WTC11 (cell line): ENCODE measurements at regions not wholly inside any gene's neighbourhood (a gene's known extent, or its start where the extent isn't known, plus 50 kb on each side); places are given as distances from the start of the nearest gene placed in this dataset.

Experiments used
- ATAC-seq: fragments of 200-7000 bp; cut with Tn5 transposase; 2 replicates; pipeline ENCODE4 v1.10.0; 2021; ENCODE audit warnings: mild to moderate bottlenecking, moderate library complexity
- CTCF ChIA-PET: fragments of 300-600 bp; sonication (Branson Sonifier 250); formaldehyde crosslinking; loops from one replicate; lab custom pipeline; 2021; ENCODE audit warnings: antibody characterized with exemption; lab: Charles Lee
- POLR2A ChIA-PET: fragments of 350-600 bp; sonication (Branson Sonifier 250); formaldehyde crosslinking; loops from one replicate; lab custom pipeline; 2021; ENCODE audit warnings: antibody characterized with exemption; lab: Charles Lee
- DNase-seq: peaks from one replicate; pipeline ENCODE4 v3.0.0; 2021; ENCODE audit warnings: low spot score
- H3K27ac Mint-ChIP-seq: 2 replicates; pipeline ENCODE4 v1.8.0; 2021; ENCODE audit warnings: mixed read lengths
- H3K27me3 Mint-ChIP-seq: 2 replicates; pipeline ENCODE4 v1.8.0; 2021; ENCODE audit warnings: low read depth, mild to moderate bottlenecking, moderate library complexity, mixed read lengths
- H3K36me3 Mint-ChIP-seq: 2 replicates; pipeline ENCODE4 v1.8.0; 2021; ENCODE audit warnings: mixed read lengths
- H3K4me1 Mint-ChIP-seq: 2 replicates; pipeline ENCODE4 v1.8.0; 2022; ENCODE audit warnings: mixed read lengths
- H3K4me3 Mint-ChIP-seq: 2 replicates; pipeline ENCODE4 v1.8.0; 2021; ENCODE audit warnings: mild to moderate bottlenecking, moderate library complexity, mixed read lengths
- H3K9me3 Mint-ChIP-seq: 2 replicates; pipeline ENCODE4 v1.8.0; 2021; ENCODE audit warnings: mixed read lengths
- ATF1 ChIP-seq: sonication (generic); formaldehyde crosslinking; IDR thresholded peaks from 2 replicates; pipeline ENCODE4 v1.8.1; 2023; ENCODE audit warnings: mild to moderate bottlenecking, moderate library complexity, missing genetic modification reagents
- CBFB ChIP-seq: sonication (generic); formaldehyde crosslinking; IDR thresholded peaks from 2 replicates; pipeline ENCODE4 v1.8.1; 2022; ENCODE audit warnings: mild to moderate bottlenecking, low read depth, missing genetic modification reagents
- FOXK1 ChIP-seq: sonication (generic); formaldehyde crosslinking; IDR thresholded peaks from 2 replicates; pipeline ENCODE4 v1.8.0; 2022; ENCODE audit warnings: mild to moderate bottlenecking, moderate library complexity, missing genetic modification reagents
- IRF2 ChIP-seq: sonication (generic); formaldehyde crosslinking; IDR thresholded peaks from 2 replicates; pipeline ENCODE4 v1.8.0; 2022; ENCODE audit warnings: low read depth, missing genetic modification reagents, borderline replicate concordance
- MXD4 ChIP-seq: fragments of 250-450 bp; sonication (Bioruptor Pico); IDR thresholded peaks from 2 replicates; pipeline ENCODE4 v1.8.0; 2021; ENCODE audit warnings: mild to moderate bottlenecking, moderate library complexity, borderline replicate concordance
- NFYB ChIP-seq: sonication (generic); formaldehyde crosslinking; conservative IDR thresholded peaks from 2 replicates; pipeline ENCODE4 v1.8.0; 2022; ENCODE audit warnings: low read depth, missing genetic modification reagents
- NR1H2 ChIP-seq: sonication (generic); formaldehyde crosslinking; IDR thresholded peaks from 2 replicates; pipeline ENCODE4 v1.9.0; 2021; ENCODE audit warnings: mild to moderate bottlenecking, moderate library complexity, missing genetic modification reagents
- PRRX2 ChIP-seq: fragments of 250-450 bp; sonication (Bioruptor Pico); IDR thresholded peaks from 2 replicates; pipeline ENCODE4 v1.8.0; 2021; ENCODE audit warnings: mild to moderate bottlenecking
- RORB ChIP-seq: fragments of 250-450 bp; sonication (Bioruptor Pico); IDR thresholded peaks from 2 replicates; pipeline ENCODE4 v1.9.0; 2021; ENCODE audit warnings: mild to moderate bottlenecking
- TEAD1 ChIP-seq: sonication (generic); formaldehyde crosslinking; IDR thresholded peaks from 2 replicates; pipeline ENCODE4 v1.8.0; 2022; ENCODE audit warnings: mild to moderate bottlenecking, missing genetic modification reagents
- ZNF317 ChIP-seq: sonication (generic); formaldehyde crosslinking; IDR thresholded peaks from 2 replicates; pipeline ENCODE4 v1.8.1; 2023; ENCODE audit warnings: low read depth, mild to moderate bottlenecking, moderate library complexity, missing genetic modification reagents, borderline replicate concordance
- TF ChIP-seq, protein P1 (sequence below): sonication (generic); formaldehyde crosslinking; IDR thresholded peaks from 2 replicates; pipeline ENCODE4 v1.8.1; 2023; ENCODE audit warnings: mild to moderate bottlenecking, missing genetic modification reagents
- TF ChIP-seq, protein P2 (sequence below): sonication (generic); formaldehyde crosslinking; IDR thresholded peaks from 2 replicates; pipeline ENCODE4 v1.8.0; 2022; ENCODE audit warnings: mild to moderate bottlenecking, missing genetic modification reagents
- TF ChIP-seq, protein P3 (sequence below): sonication (generic); formaldehyde crosslinking; IDR thresholded peaks from 2 replicates; pipeline ENCODE4 v1.8.1; 2023; ENCODE audit warnings: mild to moderate bottlenecking, moderate library complexity, missing genetic modification reagents
- TF ChIP-seq, protein P4 (sequence below): sonication (generic); formaldehyde crosslinking; IDR thresholded peaks from 2 replicates; pipeline ENCODE4 v1.8.1; 2023; ENCODE audit warnings: mild to moderate bottlenecking, missing genetic modification reagents
- TF ChIP-seq, protein P5 (sequence below): sonication (generic); formaldehyde crosslinking; IDR thresholded peaks from 2 replicates; pipeline ENCODE4 v1.8.1; 2022; ENCODE audit warnings: missing genetic modification reagents, borderline replicate concordance
- TF ChIP-seq, protein P6 (sequence below): sonication (generic); formaldehyde crosslinking; conservative IDR thresholded peaks from 2 replicates; pipeline ENCODE4 v1.8.1; 2022; ENCODE audit warnings: mild to moderate bottlenecking, missing genetic modification reagents
- TF ChIP-seq, protein P7 (sequence below): fragments of 250-450 bp; sonication (Bioruptor Pico); IDR thresholded peaks from 2 replicates; pipeline ENCODE4 v1.9.0; 2021; ENCODE audit warnings: mild to moderate bottlenecking
- TF ChIP-seq, protein P8 (sequence below): fragments of 250-450 bp; sonication (Bioruptor Pico); IDR thresholded peaks from 2 replicates; pipeline ENCODE4 v1.9.0; 2021; ENCODE audit warnings: mild to moderate bottlenecking, borderline replicate concordance
- TF ChIP-seq, protein P9 (sequence below): sonication (generic); formaldehyde crosslinking; IDR thresholded peaks from 2 replicates; pipeline ENCODE4 v1.8.1; 2022; ENCODE audit warnings: mild to moderate bottlenecking, missing genetic modification reagents, moderate library complexity, borderline replicate concordance

DNA sequence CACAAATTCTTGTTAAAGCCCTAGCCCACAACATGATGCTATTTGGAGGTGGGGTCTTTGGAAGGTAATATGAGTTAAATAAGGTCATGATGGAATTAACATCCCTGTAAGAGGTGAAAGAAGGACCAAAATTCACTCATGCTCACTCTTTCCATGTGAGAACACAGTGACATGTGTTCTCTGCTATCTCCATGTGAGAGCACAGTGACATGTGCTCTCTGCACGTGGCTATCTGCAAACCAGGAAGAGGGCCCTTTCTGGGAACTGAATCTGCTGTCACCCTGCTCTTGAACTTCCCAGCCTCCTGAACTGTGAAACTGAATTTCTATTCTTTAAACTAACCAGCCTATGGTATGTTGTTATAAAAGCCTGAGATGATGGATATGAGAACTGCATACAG lies 1159.4 kb upstream of the ADGRB3 start (continued):
- TF ChIP-seq, protein P1, sequence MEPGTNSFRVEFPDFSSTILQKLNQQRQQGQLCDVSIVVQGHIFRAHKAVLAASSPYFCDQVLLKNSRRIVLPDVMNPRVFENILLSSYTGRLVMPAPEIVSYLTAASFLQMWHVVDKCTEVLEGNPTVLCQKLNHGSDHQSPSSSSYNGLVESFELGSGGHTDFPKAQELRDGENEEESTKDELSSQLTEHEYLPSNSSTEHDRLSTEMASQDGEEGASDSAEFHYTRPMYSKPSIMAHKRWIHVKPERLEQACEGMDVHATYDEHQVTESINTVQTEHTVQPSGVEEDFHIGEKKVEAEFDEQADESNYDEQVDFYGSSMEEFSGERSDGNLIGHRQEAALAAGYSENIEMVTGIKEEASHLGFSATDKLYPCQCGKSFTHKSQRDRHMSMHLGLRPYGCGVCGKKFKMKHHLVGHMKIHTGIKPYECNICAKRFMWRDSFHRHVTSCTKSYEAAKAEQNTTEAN (CRISPR knock-in tag): no peak
- no peak for TF ChIP-seq RORB (CRISPR knock-in tag)
- no peak for TF ChIP-seq IRF2 (CRISPR knock-in tag)
- TF ChIP-seq, protein P2, sequence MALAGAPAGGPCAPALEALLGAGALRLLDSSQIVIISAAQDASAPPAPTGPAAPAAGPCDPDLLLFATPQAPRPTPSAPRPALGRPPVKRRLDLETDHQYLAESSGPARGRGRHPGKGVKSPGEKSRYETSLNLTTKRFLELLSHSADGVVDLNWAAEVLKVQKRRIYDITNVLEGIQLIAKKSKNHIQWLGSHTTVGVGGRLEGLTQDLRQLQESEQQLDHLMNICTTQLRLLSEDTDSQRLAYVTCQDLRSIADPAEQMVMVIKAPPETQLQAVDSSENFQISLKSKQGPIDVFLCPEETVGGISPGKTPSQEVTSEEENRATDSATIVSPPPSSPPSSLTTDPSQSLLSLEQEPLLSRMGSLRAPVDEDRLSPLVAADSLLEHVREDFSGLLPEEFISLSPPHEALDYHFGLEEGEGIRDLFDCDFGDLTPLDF (CRISPR knock-in tag): no peak
- TF ChIP-seq ATF1 (CRISPR knock-in tag): no peak
- no peak for TF ChIP-seq CBFB (CRISPR knock-in tag)
- TF ChIP-seq, protein P3, sequence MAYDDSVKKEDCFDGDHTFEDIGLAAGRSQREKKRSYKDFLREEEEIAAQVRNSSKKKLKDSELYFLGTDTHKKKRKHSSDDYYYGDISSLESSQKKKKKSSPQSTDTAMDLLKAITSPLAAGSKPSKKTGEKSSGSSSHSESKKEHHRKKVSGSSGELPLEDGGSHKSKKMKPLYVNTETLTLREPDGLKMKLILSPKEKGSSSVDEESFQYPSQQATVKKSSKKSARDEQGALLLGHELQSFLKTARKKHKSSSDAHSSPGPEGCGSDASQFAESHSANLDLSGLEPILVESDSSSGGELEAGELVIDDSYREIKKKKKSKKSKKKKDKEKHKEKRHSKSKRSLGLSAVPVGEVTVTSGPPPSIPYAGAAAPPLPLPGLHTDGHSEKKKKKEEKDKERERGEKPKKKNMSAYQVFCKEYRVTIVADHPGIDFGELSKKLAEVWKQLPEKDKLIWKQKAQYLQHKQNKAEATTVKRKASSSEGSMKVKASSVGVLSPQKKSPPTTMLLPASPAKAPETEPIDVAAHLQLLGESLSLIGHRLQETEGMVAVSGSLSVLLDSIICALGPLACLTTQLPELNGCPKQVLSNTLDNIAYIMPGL (CRISPR knock-in tag): no peak
- TF ChIP-seq, protein P4, sequence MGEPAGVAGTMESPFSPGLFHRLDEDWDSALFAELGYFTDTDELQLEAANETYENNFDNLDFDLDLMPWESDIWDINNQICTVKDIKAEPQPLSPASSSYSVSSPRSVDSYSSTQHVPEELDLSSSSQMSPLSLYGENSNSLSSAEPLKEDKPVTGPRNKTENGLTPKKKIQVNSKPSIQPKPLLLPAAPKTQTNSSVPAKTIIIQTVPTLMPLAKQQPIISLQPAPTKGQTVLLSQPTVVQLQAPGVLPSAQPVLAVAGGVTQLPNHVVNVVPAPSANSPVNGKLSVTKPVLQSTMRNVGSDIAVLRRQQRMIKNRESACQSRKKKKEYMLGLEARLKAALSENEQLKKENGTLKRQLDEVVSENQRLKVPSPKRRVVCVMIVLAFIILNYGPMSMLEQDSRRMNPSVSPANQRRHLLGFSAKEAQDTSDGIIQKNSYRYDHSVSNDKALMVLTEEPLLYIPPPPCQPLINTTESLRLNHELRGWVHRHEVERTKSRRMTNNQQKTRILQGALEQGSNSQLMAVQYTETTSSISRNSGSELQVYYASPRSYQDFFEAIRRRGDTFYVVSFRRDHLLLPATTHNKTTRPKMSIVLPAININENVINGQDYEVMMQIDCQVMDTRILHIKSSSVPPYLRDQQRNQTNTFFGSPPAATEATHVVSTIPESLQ (CRISPR knock-in tag): no peak
- no peak for TF ChIP-seq NFYB (CRISPR knock-in tag)
- TF ChIP-seq, protein P5, sequence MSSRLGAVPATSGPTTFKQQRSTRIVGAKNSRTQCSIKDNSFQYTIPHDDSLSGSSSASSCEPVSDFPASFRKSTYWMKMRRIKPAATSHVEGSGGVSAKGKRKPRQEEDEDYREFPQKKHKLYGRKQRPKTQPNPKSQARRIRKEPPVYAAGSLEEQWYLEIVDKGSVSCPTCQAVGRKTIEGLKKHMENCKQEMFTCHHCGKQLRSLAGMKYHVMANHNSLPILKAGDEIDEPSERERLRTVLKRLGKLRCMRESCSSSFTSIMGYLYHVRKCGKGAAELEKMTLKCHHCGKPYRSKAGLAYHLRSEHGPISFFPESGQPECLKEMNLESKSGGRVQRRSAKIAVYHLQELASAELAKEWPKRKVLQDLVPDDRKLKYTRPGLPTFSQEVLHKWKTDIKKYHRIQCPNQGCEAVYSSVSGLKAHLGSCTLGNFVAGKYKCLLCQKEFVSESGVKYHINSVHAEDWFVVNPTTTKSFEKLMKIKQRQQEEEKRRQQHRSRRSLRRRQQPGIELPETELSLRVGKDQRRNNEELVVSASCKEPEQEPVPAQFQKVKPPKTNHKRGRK (CRISPR knock-in tag): no peak

DNA sequence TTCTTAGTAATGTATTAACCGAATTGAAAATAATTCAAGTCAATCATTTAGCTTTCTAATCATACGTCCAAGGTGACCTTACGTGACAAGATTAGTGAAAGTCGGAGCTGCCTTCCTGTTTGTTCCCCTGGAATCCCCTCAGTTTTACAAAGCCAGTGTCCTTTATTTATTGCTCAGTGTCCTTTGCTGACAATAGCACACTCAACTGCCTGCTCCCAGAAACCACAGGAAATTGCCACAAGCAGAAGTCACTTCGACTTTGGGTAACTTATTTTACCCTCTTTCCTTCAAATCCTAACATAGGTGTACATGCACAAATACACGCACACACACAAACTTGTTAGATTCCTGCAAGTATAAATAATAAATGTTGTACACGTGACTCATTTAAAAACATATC lies 1167.7 kb upstream of the ADGRB3 start:
- ChIA-PET POLR2A (no interaction called here), CTCF (no interaction called here)
- H3K4me1 Mint-ChIP-seq: no peaks in the 10 kb centered on the region
- H3K9me3 Mint-ChIP-seq: peaks cover 33% of the 10 kb centered on the region
- no peak overlapping the region for H3K27ac Mint-ChIP-seq
- DNase-seq (no peak), ATAC-seq (no peak)
- no peaks in the 10 kb centered on the region; the same call in 1 of the 2 replicates for H3K27me3 Mint-ChIP-seq
- peaks cover 5% of the 10 kb centered on the region for H3K36me3 Mint-ChIP-seq
- H3K4me3 Mint-ChIP-seq: no peak overlapping the region
- TF ChIP-seq, protein P6, sequence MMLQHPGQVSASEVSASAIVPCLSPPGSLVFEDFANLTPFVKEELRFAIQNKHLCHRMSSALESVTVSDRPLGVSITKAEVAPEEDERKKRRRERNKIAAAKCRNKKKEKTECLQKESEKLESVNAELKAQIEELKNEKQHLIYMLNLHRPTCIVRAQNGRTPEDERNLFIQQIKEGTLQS (CRISPR knock-in tag): no peak
- TF ChIP-seq FOXK1 (CRISPR knock-in tag) (no peak), TEAD1 (no peak), NR1H2 (CRISPR knock-in tag) (no peak), MXD4 (CRISPR knock-in tag) (no peak), ZNF317 (CRISPR knock-in tag) (no peak), PRRX2 (CRISPR knock-in tag) (no peak)
- TF ChIP-seq, protein P7, sequence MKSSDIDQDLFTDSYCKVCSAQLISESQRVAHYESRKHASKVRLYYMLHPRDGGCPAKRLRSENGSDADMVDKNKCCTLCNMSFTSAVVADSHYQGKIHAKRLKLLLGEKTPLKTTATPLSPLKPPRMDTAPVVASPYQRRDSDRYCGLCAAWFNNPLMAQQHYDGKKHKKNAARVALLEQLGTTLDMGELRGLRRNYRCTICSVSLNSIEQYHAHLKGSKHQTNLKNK (CRISPR knock-in tag): no peak
- TF ChIP-seq, protein P8, sequence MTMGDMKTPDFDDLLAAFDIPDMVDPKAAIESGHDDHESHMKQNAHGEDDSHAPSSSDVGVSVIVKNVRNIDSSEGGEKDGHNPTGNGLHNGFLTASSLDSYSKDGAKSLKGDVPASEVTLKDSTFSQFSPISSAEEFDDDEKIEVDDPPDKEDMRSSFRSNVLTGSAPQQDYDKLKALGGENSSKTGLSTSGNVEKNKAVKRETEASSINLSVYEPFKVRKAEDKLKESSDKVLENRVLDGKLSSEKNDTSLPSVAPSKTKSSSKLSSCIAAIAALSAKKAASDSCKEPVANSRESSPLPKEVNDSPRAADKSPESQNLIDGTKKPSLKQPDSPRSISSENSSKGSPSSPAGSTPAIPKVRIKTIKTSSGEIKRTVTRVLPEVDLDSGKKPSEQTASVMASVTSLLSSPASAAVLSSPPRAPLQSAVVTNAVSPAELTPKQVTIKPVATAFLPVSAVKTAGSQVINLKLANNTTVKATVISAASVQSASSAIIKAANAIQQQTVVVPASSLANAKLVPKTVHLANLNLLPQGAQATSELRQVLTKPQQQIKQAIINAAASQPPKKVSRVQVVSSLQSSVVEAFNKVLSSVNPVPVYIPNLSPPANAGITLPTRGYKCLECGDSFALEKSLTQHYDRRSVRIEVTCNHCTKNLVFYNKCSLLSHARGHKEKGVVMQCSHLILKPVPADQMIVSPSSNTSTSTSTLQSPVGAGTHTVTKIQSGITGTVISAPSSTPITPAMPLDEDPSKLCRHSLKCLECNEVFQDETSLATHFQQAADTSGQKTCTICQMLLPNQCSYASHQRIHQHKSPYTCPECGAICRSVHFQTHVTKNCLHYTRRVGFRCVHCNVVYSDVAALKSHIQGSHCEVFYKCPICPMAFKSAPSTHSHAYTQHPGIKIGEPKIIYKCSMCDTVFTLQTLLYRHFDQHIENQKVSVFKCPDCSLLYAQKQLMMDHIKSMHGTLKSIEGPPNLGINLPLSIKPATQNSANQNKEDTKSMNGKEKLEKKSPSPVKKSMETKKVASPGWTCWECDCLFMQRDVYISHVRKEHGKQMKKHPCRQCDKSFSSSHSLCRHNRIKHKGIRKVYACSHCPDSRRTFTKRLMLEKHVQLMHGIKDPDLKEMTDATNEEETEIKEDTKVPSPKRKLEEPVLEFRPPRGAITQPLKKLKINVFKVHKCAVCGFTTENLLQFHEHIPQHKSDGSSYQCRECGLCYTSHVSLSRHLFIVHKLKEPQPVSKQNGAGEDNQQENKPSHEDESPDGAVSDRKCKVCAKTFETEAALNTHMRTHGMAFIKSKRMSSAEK (CRISPR knock-in tag): no peak
- TF ChIP-seq, protein P9, sequence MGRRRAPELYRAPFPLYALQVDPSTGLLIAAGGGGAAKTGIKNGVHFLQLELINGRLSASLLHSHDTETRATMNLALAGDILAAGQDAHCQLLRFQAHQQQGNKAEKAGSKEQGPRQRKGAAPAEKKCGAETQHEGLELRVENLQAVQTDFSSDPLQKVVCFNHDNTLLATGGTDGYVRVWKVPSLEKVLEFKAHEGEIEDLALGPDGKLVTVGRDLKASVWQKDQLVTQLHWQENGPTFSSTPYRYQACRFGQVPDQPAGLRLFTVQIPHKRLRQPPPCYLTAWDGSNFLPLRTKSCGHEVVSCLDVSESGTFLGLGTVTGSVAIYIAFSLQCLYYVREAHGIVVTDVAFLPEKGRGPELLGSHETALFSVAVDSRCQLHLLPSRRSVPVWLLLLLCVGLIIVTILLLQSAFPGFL (CRISPR knock-in tag): no peak
- TF ChIP-seq, protein P3 (CRISPR knock-in tag): no peak
